Left ventricle myocardium inferior (tissue), 1 donor: ENCODE measurements at regions not wholly inside any gene's neighbourhood (a gene's known extent, or its start where the extent isn't known, plus 50 kb on each side); places are given as distances from the start of the nearest gene placed in this dataset.

Source experiments
- DNase-seq: peaks from one replicate; pipeline ENCODE4 v3.0.0-alpha.2; 2020
- H3K27ac ChIP-seq: fragments of 200-600 bp; replicated peaks from 2 replicates; pipeline ENCODE4 v1.8.0; 2021
- H3K27me3 ChIP-seq: fragments of 200-600 bp; 2 replicates; pipeline ENCODE4 v1.8.0; 2021; ENCODE audit warnings: low read depth
- H3K36me3 ChIP-seq: fragments of 200-600 bp; 2 replicates; pipeline ENCODE4 v1.8.0; 2021
- H3K4me1 ChIP-seq: fragments of 200-600 bp; 2 replicates; pipeline ENCODE4 v1.8.0; 2021
- H3K4me3 ChIP-seq: fragments of 200-600 bp; 2 replicates; pipeline ENCODE4 v1.8.0; 2021; ENCODE audit warnings: mild to moderate bottlenecking, moderate library complexity
- H3K9me3 ChIP-seq: fragments of 200-600 bp; replicated peaks from 2 replicates; pipeline ENCODE4 v1.8.0; 2021
- intact Hi-C: fragments of 100-400 bp; cut with micrococcal nuclease; formaldehyde crosslinking; loops from one replicate; pipeline ENCODE4 v1.11.0; 2022
- TF ChIP-seq, protein P1 (sequence below): fragments of 200-600 bp; IDR thresholded peaks from 2 replicates; pipeline ENCODE4 v1.8.0; 2021; ENCODE audit warnings: antibody characterized with exemption, mild to moderate bottlenecking, borderline replicate concordance
- donor health status: DM: no; HTN: yes; CAD: no; lungs with severe emphysema.

- Histone ChIP-seq H3K9me3 (no peaks in the 10 kb centered on the region), H3K4me3 (no peak overlapping the region), H3K27me3 (no peaks in the 10 kb centered on the region), H3K36me3 (no peaks in the 10 kb centered on the region), H3K27ac (no peak overlapping the region), H3K4me1 (no peaks in the 10 kb centered on the region)
- TF ChIP-seq, protein P1, sequence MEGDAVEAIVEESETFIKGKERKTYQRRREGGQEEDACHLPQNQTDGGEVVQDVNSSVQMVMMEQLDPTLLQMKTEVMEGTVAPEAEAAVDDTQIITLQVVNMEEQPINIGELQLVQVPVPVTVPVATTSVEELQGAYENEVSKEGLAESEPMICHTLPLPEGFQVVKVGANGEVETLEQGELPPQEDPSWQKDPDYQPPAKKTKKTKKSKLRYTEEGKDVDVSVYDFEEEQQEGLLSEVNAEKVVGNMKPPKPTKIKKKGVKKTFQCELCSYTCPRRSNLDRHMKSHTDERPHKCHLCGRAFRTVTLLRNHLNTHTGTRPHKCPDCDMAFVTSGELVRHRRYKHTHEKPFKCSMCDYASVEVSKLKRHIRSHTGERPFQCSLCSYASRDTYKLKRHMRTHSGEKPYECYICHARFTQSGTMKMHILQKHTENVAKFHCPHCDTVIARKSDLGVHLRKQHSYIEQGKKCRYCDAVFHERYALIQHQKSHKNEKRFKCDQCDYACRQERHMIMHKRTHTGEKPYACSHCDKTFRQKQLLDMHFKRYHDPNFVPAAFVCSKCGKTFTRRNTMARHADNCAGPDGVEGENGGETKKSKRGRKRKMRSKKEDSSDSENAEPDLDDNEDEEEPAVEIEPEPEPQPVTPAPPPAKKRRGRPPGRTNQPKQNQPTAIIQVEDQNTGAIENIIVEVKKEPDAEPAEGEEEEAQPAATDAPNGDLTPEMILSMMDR, result no peak
- intact Hi-C loops, result no loop called here
- DNase-seq, result no peak
These were observed 171.6 kb upstream of the SATB2 start for GRCh38 chr2:199629301-199629700.

DNA sequence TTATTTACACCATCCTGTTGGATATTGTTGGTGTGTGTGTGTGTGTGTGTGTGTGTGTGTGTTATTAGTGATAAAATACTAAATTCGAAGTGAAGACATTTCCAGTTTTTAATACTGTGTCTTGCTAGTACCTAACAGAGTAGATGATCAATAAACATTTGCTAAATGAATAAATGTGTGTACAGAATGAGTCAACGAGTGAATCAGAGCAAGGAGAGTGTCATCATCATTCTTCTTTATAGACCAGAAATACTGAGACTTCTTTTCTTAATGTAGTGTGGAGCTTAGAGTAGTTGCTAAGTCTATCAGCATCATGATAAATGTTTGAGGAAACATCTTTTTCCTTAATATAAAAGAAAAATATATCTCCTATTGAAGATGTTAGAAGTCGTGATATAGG, 169.7 kb upstream of the SATB2 start:
- no peak overlapping the region for H3K27ac ChIP-seq
- H3K4me3 ChIP-seq, result no peak overlapping the region
- no peaks in the 10 kb centered on the region for H3K36me3 ChIP-seq
- TF ChIP-seq, protein P1, result no peak
- H3K4me1 ChIP-seq, result no peaks in the 10 kb centered on the region
- no peak for DNase-seq
- H3K27me3 ChIP-seq, result peaks cover 5% of the 10 kb centered on the region
- intact Hi-C loops, result no loop called here
- H3K9me3 ChIP-seq, result no peaks in the 10 kb centered on the region

- no peak overlapping the region for H3K27ac ChIP-seq
- peaks cover 10% of the 10 kb centered on the region for H3K27me3 ChIP-seq
- H3K36me3 ChIP-seq, result no peaks in the 10 kb centered on the region
- intact Hi-C loops, result no loop called here
- H3K4me1 ChIP-seq, result no peaks in the 10 kb centered on the region
- no peaks in the 10 kb centered on the region for H3K9me3 ChIP-seq
- DNase-seq, result no peak
- no peak overlapping the region for H3K4me3 ChIP-seq
- TF ChIP-seq, protein P1, result no peak
These were observed 167.2 kb upstream of the SATB2 start for GRCh38 chr2:199624958-199625357.

- Histone ChIP-seq H3K9me3 (no peaks in the 10 kb centered on the region), H3K27ac (no peak overlapping the region), H3K4me1 (no peaks in the 10 kb centered on the region), H3K36me3 (no peaks in the 10 kb centered on the region), H3K27me3 (peaks cover 4% of the 10 kb centered on the region), H3K4me3 (no peak overlapping the region)
- DNase-seq, result no peak
- TF ChIP-seq, protein P1, result no peak
- intact Hi-C loops, result no loop called here
These were observed 154.9 kb upstream of the SATB2 start for GRCh38 chr2:199612509-199613130.

DNA sequence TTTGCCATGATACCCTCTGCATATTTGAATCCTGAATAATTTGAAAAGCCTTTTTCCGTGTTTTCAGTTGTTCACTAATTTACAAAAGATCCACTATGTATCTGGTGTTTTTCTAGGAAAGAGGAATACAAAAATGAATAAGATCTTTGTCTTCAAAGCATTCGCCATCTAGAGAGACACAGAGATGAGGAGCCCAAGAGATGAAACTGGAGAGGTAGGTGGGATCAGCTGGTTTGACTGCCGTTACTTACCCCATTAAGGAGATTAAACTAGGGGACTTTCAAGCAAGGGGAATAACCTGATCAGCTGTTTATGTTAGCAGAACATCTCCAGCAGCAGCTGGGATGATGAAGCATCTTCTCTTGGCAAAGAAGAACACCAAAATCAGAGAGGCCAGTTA, 150.2 kb upstream of the SATB2 start:
- H3K27ac ChIP-seq, result no peak overlapping the region
- H3K9me3 ChIP-seq, result no peaks in the 10 kb centered on the region
- intact Hi-C loops, result no loop called here
- peaks cover 36% of the 10 kb centered on the region for H3K27me3 ChIP-seq
- DNase-seq, result no peak
- TF ChIP-seq, protein P1, result no peak
- no peaks in the 10 kb centered on the region for H3K36me3 ChIP-seq
- H3K4me1 ChIP-seq, result no peaks in the 10 kb centered on the region
- H3K4me3 ChIP-seq, result no peak overlapping the region
